Nephron progenitor cell (in vitro differentiated cells): ENCODE measurements at regions not wholly inside any gene's neighbourhood (a gene's known extent, or its start where the extent isn't known, plus 50 kb on each side); places are given as distances from the start of the nearest gene placed in this dataset.
A peak's percentile ranks its signal among the peaks of the same experiment; 100 is the strongest.

Source experiments
- DNase-seq: peaks from one replicate; pipeline ENCODE4 v3.0.0; 2021
- H3K27ac Mint-ChIP-seq: 2 replicates; pipeline ENCODE4 v1.8.0; 2021; ENCODE audit warnings: mild to moderate bottlenecking, moderate library complexity, mixed read lengths
- H3K27me3 Mint-ChIP-seq: 2 replicates; pipeline ENCODE4 v1.8.0; 2021; ENCODE audit warnings: mild to moderate bottlenecking, low read depth, mixed read lengths; ENCODE audit not compliant: poor library complexity
- H3K36me3 Mint-ChIP-seq: 2 replicates; pipeline ENCODE4 v1.8.0; 2021; ENCODE audit warnings: low read depth, mixed read lengths
- H3K4me1 Mint-ChIP-seq: 2 replicates; pipeline ENCODE4 v1.8.0; 2021; ENCODE audit warnings: mixed read lengths
- H3K4me3 Mint-ChIP-seq: 2 replicates; pipeline ENCODE4 v1.8.0; 2021; ENCODE audit warnings: mild to moderate bottlenecking, moderate library complexity, mixed read lengths
- H3K9me3 Mint-ChIP-seq: 2 replicates; pipeline ENCODE4 v1.8.0; 2021; ENCODE audit warnings: mild to moderate bottlenecking, moderate library complexity, mixed read lengths
- CTCF ChIP-seq: fragments of 200-600 bp; sonication (generic); IDR thresholded peaks from 2 replicates; pipeline ENCODE4 v1.5.0; 2021; ENCODE audit warnings: antibody characterized with exemption

- Mint-ChIP-seq H3K4me1 (peaks cover 14% of the 10 kb centered on the region), H3K27ac (no peak overlapping the region), H3K27me3 (peaks cover 2% of the 10 kb centered on the region), H3K36me3 (no peaks in the 10 kb centered on the region), H3K4me3 (no peak overlapping the region), H3K9me3 (no peaks in the 10 kb centered on the region)
- no peak for DNase-seq
- no peak for TF ChIP-seq CTCF
These were observed 203.8 kb downstream of the MZT1 start for GRCh38 chr13:72523593-72523992.

GRCh38 chr13:72523049-72523448 is 204.4 kb downstream of the MZT1 start:
- H3K27ac Mint-ChIP-seq, result peak overlapping the region; percentile 41
- DNase-seq, result no peak
- no peaks in the 10 kb centered on the region for H3K9me3 Mint-ChIP-seq
- H3K36me3 Mint-ChIP-seq, result no peaks in the 10 kb centered on the region
- peaks cover 14% of the 10 kb centered on the region for H3K4me1 Mint-ChIP-seq
- no peak overlapping the region for H3K4me3 Mint-ChIP-seq
- peaks cover 2% of the 10 kb centered on the region for H3K27me3 Mint-ChIP-seq
- no peak for TF ChIP-seq CTCF

GRCh38 chr13:72521940-72522661 is 205.3 kb downstream of the MZT1 start:
- Mint-ChIP-seq H3K4me3 (no peak overlapping the region), H3K36me3 (no peaks in the 10 kb centered on the region), H3K9me3 (no peaks in the 10 kb centered on the region), H3K4me1 (peaks cover 14% of the 10 kb centered on the region), H3K27ac (peak overlapping the region; percentile 41), H3K27me3 (no peaks in the 10 kb centered on the region)
- no peak for TF ChIP-seq CTCF
- no peak for DNase-seq

- H3K27ac Mint-ChIP-seq, result peak overlapping the region; percentile 8
- no peak for DNase-seq
- no peaks in the 10 kb centered on the region for H3K27me3 Mint-ChIP-seq
- no peak overlapping the region for H3K4me3 Mint-ChIP-seq
- H3K9me3 Mint-ChIP-seq, result no peaks in the 10 kb centered on the region
- no peak for TF ChIP-seq CTCF
- peaks cover 17% of the 10 kb centered on the region for H3K4me1 Mint-ChIP-seq
- H3K36me3 Mint-ChIP-seq, result no peaks in the 10 kb centered on the region
These were observed 213.3 kb downstream of the MZT1 start for GRCh38 chr13:72514146-72514545.

- no peak for TF ChIP-seq CTCF
- Mint-ChIP-seq H3K4me3 (no peak overlapping the region), H3K27ac (no peak overlapping the region), H3K36me3 (no peaks in the 10 kb centered on the region), H3K27me3 (no peaks in the 10 kb centered on the region), H3K9me3 (no peaks in the 10 kb centered on the region), H3K4me1 (peaks cover under 1% of the 10 kb centered on the region)
- DNase-seq, result no peak
These were observed 219.0 kb downstream of the MZT1 start for GRCh38 chr13:72508392-72508791.
